B cell (primary cell): ENCODE measurements at regions not wholly inside any gene's neighbourhood (a gene's known extent, or its start where the extent isn't known, plus 50 kb on each side); places are given as distances from the start of the nearest gene placed in this dataset.

Experiments
- CTCF ChIP-seq: fragments of 200-600 bp; IDR thresholded peaks from one replicate; pipeline ENCODE4 v1.8.0; 2022; ENCODE audit warnings: antibody characterized with exemption, mild to moderate bottlenecking
- EZH2 ChIP-seq: IDR thresholded peaks from 2 replicates; pipeline ENCODE4 v1.6.1; 2012; ENCODE audit warnings: borderline replicate concordance, low read depth, mild to moderate bottlenecking, moderate library complexity, low read length; ENCODE audit not compliant: insufficient read depth, poor library complexity, severe bottlenecking

- TF ChIP-seq CTCF (no peak), EZH2 (no peak)
Measured at GRCh38 chr13:65268009-65268408, 1962.1 kb downstream of the PCDH9 start.
